ENCODE measurements at regions not wholly inside any gene's neighbourhood (a gene's known extent, or its start where the extent isn't known, plus 50 kb on each side); places are given as distances from the start of the nearest gene placed in this dataset.

GRCh38 chr13:61728471-61728870 lies 312.8 kb upstream of the PCDH20 start:
- intact Hi-C loops (cut with DNase I), result no loop called here
- H3K27ac ChIP-seq, result no peak overlapping the region
- H3K9me3 ChIP-seq (replicated peaks in 1 of 3), result no peaks in the 10 kb centered on the region
- H3K27me3 ChIP-seq, result no peaks in the 10 kb centered on the region
- no peak for DNase-seq
- TF ChIP-seq CTCF (IDR thresholded peaks at IDR 0.05), result no peak
- H3K4me1 ChIP-seq (replicated peaks in 1 of 2), result no peaks in the 10 kb centered on the region
- H3K4me3 ChIP-seq, result no peak overlapping the region
- H3K36me3 ChIP-seq (replicated peaks in 1 of 2), result no peaks in the 10 kb centered on the region
- 29 to 77% (median 64%) methylated on average over 1 of the region's 1 CpG for WGBS, 4 donors

GRCh38 chr13:61727767-61728166 lies 312.1 kb upstream of the PCDH20 start:
- TF ChIP-seq CTCF (IDR thresholded peaks at IDR 0.05), result no peak
- TF ChIP-seq POLR2A (IDR thresholded peaks at IDR 0.05), result no peak
- 57 to 78% (median 64%) methylated on average over 2 of the region's 2 CpGs for WGBS, 4 donors
- Histone ChIP-seq H3K4me1 (replicated peaks in 1 of 2) (no peaks in the 10 kb centered on the region), H3K4me3 (no peak overlapping the region), H3K9me3 (replicated peaks in 1 of 3) (no peaks in the 10 kb centered on the region), H3K36me3 (replicated peaks in 1 of 2) (no peaks in the 10 kb centered on the region), H3K27me3 (no peaks in the 10 kb centered on the region), H3K27ac (no peak overlapping the region)
- intact Hi-C loops (cut with DNase I), result no loop called here
- DNase-seq, result no peak

GRCh38 chr13:61725806-61726205 lies 310.2 kb upstream of the PCDH20 start:
- Histone ChIP-seq H3K27me3 (no peaks in the 10 kb centered on the region), H3K27ac (no peak overlapping the region), H3K4me3 (no peak overlapping the region), H3K9me3 (replicated peaks in 1 of 3) (no peaks in the 10 kb centered on the region), H3K4me1 (replicated peaks in 1 of 2) (no peaks in the 10 kb centered on the region), H3K36me3 (replicated peaks in 1 of 2) (no peaks in the 10 kb centered on the region)
- no peak for DNase-seq
- intact Hi-C loops (cut with DNase I), result no loop called here
- TF ChIP-seq CTCF (IDR thresholded peaks at IDR 0.05) (no peak), POLR2A (IDR thresholded peaks at IDR 0.05) (no peak)

- DNase-seq, result no peak
- Histone ChIP-seq H3K27ac (no peak overlapping the region), H3K4me3 (no peak overlapping the region), H3K4me1 (replicated peaks in 1 of 2) (no peaks in the 10 kb centered on the region), H3K36me3 (replicated peaks in 1 of 2) (no peaks in the 10 kb centered on the region), H3K27me3 (no peaks in the 10 kb centered on the region), H3K9me3 (replicated peaks in 1 of 3) (peaks cover 0 to under 1% (median 0%) of the 10 kb centered on the region in 3 donors)
- 83 to 90% (median 85%) methylated on average over 2 of the region's 2 CpGs for WGBS, 4 donors
- intact Hi-C loops (cut with DNase I), result no loop called here
- TF ChIP-seq CTCF (IDR thresholded peaks at IDR 0.05) (no peak), POLR2A (IDR thresholded peaks at IDR 0.05) (no peak)
Measured at GRCh38 chr13:61722119-61722518, 306.5 kb upstream of the PCDH20 start.
